GM19452 (cell line): ENCODE measurements at regions not wholly inside any gene's neighbourhood (a gene's known extent, or its start where the extent isn't known, plus 50 kb on each side); places are given as distances from the start of the nearest gene placed in this dataset.

Experiments
- ATAC-seq: cut with Tn5 transposase; IDR thresholded peaks from one replicate; pipeline ENCODE4 v1.9.1; 2021; ENCODE audit not compliant: unreplicated experiment

DNA sequence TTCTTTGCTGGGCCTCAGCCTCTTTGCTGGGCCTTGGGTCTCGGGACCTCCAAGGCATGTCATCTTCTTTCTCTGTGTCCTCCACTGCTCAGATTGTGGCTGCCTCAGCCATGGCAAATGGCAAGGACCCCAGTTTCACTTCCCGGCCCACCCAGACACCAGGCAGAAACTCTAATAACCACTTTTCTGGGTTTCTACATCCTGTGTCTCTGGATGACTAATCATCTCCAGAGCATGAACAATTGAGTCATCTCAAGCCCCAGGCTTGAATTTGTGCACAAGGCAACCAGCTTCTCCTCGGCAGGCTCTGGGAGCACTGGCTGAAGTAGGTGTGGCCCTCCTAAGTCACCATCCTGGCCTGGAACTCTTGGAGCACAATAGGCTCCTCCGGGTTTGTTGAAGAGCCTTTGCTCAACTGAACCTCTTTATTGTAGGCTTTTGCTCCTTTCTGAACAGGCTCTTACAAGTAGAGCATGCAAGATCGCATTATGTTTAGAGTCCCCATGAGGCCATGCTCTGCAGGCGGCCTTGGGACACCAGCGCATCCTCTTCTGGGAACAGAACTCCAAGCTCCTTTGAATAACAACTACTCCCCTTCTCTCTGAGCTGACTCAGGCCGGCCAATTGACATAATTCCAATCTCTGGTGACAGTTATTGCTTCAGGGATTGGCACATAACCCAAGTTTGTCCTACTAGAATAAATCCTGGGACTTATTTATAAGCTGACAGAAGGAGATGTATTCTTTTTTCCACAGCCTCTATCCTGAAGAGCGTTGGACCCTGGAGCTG is 218.1 kb downstream of the WDR11 start:
- ATAC-seq = peak; percentile 90

DNA sequence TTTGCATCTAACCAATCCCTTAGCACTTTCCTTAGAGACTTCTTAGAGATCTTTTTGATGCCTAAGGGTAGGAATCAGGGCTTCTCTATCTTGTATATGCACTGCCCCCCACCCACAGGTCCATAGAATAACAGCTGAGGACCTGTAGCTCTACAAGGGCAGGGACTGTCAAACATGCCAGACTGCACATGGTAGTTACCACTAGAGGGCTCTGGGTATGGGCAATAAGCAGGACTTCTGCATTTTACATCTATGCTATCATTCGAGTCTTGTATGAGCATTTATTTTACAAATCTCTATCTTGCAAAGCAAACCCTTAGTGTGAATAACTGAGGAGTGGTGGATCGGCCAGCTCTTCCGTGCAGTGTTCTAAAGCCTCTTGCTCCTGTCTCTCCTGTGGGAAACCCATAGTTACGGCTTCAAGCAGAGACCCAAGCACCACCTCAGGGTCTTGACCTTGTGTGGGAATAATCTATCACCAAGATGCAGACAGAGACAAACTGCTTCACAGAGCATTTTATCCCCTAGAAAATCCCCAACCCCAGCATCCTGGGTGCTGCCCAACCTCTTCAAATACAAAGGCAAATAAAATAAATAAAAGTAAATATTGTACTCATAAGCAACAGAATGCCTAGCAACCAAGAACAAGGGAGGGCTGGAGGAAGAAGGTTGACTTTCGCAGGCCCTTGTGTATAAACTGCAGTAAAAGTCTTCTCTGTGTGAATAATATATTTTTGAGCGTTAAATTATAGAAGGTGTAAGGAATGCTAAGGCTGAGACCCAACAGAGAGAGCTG is 219.3 kb downstream of the WDR11 start:
- ATAC-seq = no peak

DNA sequence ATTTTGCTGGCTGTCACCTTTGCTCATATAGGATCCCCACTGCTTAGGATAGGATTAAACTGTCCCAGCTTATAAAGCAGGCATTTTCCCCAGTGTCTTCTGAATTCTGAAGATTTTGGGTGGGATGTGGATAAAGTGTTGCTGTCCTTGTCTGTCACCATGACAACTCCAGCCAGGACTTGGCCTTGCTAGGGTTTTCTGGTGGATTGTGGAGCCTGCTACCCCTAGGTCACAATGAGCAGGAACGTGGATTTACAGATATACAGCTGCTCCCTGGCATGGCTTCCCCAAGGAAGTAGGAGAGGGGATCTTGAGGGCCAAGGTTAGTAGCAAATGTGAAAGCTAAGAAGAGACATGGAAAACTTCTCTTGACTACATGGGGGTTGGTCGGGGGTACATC is 220.7 kb downstream of the WDR11 start:
- ATAC-seq = no peak

DNA sequence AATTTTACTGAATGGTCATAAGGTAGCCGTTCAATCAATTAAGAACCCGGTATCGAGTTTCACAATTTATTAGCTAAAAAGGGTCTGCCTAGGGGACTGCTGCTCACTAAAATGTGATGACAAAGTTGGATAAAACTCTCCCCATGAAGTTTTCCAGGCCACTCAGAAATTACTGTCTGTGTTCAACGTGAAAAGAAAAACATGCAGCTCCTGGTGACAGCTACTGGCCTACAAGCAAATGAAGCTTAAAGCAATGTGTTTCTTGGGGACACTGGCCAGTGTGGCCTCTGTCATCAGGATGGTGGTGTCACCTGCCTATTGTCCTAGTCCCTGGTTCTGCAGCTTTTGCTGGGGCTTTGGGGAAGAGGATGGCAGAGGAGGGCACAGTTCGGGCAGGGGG is 222.6 kb downstream of the WDR11 start:
- no peak for ATAC-seq

DNA sequence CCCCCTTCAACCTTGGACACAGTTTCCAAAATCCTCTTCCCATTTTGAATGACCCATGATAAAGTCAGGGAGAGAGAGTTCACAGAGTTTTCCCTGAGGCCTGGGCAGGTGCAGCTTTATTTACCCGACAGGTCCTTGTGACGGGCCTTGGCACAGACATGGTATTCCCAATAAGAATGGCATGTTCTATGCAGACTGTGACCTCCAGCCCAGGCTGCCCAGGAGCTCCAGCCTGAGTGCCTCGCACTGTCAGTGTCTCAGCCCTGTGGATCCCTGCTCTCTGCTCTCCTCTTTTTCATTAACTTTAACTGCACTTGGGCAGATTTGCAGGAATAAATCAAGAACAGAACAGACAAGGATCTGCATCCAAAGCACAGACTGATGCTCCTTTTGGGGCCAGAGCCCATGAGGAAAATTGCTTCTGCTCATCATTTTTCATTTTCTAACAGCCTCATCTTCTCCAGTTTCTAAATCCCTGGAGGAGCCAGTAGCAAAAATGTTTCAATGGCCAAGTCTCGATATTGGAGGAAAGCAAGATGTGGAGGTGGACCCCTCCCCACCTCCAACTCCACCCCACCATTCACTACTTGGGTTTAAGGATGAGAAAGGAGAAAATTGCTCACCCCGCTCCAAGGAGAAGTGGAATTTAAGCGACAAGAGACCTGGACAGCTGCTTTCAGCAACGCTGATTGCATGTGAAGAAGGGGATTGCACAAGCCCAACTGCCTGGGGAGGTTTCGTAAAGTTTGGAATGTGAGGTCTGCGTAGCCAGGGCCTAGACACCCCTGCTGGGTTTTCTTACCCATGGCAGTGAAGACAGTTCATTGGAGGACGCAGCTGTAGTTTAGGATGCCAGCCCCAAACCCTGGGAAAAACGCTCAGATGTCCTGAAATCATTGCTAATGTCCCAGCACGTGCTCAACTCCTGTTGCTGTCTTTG is 225.9 kb downstream of the WDR11 start:
- ATAC-seq = no peak

DNA sequence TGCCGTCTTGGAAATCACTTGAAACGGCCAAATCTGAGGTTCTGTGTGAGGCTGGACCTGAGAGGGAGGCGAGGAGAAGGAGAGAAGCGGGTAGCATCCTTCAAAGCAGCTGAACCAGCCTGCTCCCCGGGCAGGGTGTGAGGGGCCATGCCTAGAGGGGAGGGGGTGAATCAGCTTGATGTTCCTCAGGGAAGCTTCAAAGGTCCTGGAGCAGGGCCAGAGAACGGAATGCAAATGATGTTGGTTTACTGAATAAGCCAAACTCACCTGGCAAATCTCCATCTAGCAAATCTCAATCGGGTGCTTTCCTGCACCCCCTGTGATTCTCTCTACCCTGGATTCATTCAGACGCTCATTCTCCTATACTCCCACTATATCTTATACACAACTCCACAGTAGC is 226.9 kb downstream of the WDR11 start:
- no peak for ATAC-seq

DNA sequence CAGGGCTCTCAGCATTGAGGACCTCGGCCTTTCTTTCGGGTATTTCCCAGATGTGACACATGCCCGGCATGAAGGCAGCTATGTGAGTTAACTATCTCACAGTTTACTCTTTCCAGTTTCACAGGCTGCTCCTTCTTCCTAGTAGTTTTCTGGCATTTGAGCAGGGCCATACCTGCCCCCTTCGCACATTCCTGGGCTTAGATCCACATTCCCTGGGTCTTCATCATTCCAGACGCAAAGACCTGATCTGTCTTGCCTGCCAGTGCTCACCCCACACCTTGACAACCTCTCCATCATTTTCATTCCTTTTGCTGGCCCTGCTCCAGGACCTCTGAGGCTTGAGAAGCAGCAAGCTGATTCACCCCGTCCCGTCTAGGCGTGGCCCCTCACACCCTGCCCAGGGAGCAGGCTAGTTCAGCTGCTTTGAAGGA is 227.5 kb downstream of the WDR11 start:
- ATAC-seq = no peak

DNA sequence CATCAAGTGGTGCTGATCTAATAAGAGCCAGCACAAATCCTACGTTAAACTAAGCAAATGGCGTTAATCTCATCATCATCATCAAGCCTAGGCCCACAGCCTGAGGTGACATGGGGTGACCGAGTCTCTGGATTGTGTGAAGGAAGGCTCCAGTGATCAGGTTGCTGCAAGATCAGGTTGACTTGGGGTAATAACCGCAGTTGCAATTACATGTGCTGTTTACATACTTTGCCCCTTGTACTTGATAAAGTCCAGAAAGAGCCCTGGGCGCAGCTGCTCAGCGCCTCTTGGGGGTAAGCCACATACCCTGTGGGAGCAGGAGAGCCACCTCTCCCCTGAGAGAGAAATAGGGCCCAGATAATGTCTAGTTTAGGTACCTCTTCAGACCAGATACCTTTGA is 228.1 kb downstream of the WDR11 start:
- no peak for ATAC-seq

DNA sequence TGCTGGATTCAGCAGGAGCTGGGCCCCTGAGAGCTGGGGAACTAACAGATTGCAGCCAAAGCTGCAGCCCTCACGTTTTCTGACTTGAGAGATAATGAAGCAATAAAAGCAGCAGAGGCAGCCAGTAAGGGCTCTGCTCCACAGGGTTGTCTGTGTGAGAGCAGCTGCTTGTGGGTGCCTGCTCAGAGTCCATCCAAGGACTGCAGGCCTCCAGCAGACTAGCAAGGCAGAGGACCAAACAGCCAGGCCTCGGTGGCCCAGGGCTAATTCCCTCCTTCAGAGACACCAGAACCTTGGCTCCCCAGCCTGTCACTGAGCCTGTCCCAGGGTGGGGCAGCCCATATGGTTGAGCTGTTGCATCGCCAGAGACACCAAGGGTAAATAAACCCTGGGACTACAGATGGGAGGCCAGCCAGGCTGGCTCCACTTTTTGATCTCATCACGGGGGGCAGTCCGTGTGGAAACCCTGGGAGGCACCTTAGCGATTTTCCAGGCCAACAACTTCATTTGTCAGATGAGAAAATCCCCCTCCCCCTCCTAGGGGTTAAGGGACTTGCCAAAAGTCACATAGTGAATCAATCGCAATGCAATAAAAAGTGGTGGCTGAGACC is 229.2 kb downstream of the WDR11 start:
- ATAC-seq = no peak

DNA sequence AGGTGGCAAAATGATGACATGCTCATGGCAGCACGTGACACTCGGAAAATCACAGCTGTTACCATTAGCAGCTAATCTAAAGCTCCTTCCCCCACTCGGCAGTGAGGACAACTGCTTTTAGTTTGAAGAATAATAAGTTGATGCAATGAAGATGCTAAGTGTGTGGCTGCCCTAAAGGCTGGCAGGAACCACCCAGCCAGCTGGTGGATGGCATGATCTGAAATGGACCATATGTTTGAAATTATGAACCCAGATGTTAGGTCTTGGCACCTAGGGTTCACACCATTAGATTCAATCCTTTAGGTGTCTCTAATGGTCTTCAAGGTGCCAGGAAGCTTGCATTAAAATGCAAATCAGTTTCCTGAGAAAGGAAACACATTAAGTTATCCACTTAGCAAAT is 230.1 kb downstream of the WDR11 start:
- ATAC-seq = no peak

DNA sequence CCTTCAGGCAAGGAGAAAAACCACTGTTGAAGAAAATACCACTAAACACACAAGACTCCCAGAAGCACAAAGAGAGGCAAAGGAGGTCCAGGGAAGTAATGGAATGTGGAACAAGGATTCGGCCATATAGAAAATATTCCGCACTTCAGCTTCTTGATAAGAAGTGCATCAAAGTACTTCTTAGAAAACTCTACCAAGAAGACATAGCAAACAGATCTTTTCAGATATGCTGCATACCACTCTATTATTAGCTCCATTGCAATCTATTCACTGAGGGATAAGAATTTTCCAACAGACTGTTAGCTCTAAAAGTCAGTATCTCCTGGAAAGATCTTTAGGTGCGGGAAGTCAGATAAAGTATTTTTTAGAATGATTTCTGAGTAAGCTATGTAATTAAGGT is 231.8 kb downstream of the WDR11 start:
- no peak for ATAC-seq

DNA sequence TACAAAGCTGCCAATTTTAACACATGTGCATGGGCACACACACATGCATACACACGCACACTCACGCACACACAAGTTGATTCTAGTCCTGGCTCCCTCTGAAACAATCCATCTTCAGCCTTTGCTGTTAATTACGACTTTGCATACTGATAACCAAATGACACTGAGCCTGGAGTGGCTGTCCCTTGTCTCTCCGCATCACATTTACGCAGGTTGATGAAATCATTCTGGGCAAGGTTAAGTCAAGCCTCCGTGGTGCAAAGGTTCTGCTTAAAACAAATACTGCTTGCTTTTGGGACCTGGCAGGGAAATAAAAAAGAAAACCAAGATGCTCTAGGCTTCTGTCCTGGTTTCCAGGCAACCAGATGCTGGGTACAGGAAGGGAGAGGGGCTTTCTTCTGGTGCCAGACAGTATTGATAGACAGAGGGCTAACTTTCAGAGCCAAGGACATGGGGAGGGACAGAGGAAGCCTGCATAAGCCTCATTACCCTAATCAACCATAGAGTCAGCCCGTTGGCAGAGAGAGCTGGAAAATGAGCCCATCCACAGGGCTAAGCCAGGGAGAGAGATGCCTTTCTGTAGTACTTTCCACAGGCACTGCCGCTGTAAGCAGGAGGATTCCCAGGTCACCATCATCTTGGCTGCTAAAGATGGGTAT is 233.0 kb downstream of the WDR11 start:
- ATAC-seq = no peak

DNA sequence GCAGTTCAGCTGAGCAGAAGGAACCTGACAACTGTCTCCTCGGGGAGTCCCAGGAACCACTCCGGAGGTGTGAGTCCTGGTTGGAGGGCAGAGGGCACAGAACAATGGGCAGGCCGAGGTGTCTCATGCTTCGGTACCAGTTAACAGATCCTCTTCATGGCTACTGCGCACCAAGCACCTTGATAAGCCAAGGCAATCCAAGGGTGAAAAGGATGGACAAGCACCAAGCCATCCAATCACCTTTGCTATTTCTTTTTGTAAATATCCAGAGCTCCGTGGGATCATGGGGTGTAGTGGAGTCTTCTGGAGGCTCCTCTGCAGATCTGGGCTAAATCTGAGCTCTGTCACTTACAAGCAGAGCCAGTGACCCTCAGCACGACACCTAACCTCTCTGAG is 233.5 kb downstream of the WDR11 start:
- ATAC-seq = no peak

DNA sequence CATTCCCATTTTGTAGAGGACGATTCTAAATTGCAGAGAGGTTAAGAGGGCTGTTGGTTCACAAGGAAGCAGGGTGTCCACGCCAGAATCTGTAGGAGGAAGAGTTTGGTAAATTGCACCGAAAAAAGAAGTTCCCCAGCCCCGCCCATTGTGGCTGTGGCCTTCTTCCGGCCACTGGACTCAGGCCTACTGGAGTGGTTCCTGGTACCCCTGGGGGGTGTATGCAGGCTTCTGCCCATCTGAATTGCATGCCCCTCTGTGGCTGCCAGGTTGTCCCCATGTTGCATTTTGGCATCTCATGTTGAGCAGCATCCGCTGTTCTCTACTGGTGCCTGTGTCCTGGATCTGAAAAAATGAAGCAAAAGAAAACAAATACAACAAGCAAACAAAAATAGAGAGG is 234.2 kb downstream of the WDR11 start:
- no peak for ATAC-seq

DNA sequence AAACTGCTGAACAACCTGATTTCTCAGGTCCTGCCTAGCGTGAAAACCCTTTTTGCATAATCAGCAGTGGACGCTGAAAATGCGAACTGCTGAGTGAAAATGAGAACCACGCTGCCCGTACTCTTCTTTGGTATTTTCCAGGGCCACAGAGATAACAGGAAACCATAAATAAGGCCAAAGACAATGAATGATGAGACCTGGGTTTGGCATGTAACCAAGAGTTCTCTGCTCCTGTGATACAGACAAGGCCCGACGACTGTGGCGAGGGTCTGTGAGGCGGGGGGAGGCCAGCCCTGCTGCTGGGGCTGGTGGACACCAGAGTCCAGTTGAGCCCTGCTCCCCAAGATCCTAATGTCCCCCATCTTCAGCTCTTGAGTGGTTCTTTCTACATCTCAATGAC is 236.0 kb downstream of the WDR11 start:
- ATAC-seq = no peak

DNA sequence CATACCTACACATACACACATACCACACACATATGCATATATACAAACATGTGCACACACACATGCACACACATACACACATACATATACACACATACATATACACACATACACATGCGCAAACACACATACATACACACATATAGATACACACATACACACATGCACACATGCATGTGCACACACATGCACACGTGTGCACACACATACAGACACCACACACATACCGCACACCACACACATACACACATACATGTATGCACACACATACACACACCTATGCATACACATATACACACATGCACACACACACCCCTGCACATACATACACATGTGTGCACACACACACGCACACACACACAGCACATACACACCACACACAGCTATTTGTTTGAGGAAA is 236.5 kb downstream of the WDR11 start:
- no peak for ATAC-seq

DNA sequence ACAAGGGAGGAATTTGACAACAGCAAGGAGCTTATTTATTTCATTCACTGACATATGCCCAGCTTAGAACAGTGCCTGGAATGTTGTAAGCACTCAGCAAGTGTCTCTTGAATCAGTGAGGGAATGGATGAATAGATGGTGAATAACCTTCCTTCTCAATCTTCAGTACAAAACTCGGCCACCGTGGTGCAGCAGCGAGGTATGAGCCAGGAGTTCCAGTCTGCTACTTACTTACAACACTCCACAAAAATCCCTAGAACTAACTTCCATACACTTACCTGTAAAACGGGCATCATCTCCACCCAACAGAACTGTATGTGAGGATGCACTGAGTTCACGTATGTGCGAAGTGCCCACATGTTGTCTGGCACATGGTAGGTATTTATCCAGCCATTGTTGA is 237.4 kb downstream of the WDR11 start:
- ATAC-seq = no peak

DNA sequence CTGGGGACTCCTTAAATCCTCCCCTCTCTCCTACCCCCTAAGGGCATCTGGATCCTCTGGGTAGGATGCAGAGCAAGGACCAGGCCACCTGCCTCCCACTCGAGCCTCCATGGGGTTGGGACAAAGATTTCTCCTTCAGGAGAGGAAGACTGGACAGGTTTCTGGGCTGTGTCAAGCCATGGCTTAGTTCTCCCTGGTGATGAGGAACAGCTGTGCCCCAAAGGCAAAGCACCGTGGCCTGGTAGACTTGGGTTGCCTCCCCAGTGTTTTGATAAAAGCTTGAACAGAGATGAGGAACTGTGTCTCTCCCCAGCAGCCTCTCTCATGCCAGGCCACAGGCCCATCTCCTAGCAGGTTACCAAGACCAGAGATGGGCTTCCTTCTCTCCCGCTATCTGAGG is 238.3 kb downstream of the WDR11 start:
- ATAC-seq = no peak

DNA sequence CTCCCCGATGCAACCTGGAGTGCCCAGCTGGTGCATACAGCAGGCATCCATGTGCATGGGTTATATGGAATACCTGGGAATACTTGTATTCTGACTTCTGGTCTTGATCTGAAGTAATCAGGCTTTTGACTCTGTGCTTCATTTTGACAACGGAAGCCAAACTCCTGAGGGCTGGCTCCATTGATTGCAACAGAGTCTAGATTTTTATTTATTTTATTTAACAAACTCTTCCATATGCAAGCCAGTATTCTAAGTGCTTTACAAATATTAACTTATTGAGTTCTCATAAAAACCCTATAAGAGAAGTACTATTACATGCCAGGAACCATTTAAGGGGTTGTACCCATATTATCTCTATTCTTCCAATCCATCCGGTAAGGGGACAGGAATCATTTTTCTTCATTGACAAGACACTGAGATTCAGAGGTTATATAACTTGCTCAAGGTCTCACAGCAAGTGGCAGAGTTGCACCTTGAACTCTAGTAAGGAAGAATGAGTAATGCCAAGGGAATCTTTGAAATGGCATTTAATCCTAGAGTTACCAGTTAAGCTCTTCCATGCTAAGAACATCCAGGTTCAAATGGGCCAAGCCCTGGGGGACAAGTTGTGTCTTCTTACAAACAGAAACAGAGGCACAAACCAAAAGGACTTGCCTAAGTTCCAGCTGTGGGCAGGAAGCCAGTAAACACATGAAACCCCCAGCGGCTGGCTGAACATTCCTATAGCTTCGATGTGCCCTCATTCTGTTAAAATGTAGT is 241.0 kb downstream of the WDR11 start:
- ATAC-seq = no peak

DNA sequence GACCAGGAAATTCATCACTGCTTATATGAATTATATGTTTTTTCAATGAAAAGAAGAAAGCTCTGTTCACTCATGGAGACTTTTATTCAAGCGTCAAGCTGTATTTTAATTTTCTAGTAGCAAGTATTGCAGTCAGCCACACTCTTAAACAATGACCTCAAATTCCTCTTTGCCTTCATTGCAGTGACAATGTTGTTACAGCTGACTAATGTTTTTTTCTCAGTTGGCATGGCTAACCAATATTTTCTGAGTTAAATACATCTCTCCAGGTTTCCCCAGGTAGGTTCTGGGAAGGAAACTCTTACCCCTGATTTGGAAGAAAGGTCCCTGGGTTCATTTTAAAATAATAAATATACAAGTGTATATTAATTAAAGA is 241.5 kb downstream of the WDR11 start:
- no peak for ATAC-seq
